ENCODE measurements at regions not wholly inside any gene's neighbourhood (a gene's known extent, or its start where the extent isn't known, plus 50 kb on each side); places are given as distances from the start of the nearest gene placed in this dataset.

DNA sequence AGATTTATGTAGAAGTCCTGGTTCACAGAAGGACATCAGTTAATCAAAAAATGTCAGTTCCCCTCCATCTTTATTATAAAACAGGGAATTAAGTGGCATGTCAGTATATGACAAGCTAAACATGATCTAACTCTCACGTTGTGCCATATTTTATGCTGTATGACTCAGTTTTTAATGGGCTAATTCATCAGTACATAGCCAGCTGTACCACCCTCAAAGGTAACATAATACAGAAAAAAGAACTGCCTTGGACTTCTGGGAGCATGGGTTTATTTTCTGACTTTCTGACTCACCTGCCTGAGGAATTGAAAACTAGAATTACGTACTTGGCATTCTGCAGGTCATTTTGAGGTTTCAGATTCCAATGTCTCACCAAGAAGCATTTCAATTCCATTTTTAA, 135.7 kb downstream of the CMPK2 start:
- intact Hi-C loops (cut with DNase I): no loop called here
- TF ChIP-seq, protein P1, sequence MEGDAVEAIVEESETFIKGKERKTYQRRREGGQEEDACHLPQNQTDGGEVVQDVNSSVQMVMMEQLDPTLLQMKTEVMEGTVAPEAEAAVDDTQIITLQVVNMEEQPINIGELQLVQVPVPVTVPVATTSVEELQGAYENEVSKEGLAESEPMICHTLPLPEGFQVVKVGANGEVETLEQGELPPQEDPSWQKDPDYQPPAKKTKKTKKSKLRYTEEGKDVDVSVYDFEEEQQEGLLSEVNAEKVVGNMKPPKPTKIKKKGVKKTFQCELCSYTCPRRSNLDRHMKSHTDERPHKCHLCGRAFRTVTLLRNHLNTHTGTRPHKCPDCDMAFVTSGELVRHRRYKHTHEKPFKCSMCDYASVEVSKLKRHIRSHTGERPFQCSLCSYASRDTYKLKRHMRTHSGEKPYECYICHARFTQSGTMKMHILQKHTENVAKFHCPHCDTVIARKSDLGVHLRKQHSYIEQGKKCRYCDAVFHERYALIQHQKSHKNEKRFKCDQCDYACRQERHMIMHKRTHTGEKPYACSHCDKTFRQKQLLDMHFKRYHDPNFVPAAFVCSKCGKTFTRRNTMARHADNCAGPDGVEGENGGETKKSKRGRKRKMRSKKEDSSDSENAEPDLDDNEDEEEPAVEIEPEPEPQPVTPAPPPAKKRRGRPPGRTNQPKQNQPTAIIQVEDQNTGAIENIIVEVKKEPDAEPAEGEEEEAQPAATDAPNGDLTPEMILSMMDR (IDR thresholded peaks at IDR 0.05): no peak
- no peak for ATAC-seq
- DNase-seq: no peak
- Histone ChIP-seq H3K4me1 (no peaks in the 10 kb centered on the region), H3K27ac (no peak overlapping the region), H3K27me3 (no peaks in the 10 kb centered on the region), H3K36me3 (no peaks in the 10 kb centered on the region), H3K9me3 (no peaks in the 10 kb centered on the region), H3K4me3 (no peak overlapping the region)

- intact Hi-C loops (cut with DNase I): no loop called here
- ATAC-seq (no peak), DNase-seq (no peak)
- Histone ChIP-seq H3K4me1 (no peaks in the 10 kb centered on the region), H3K4me3 (no peak overlapping the region), H3K27me3 (no peaks in the 10 kb centered on the region), H3K36me3 (no peaks in the 10 kb centered on the region), H3K9me3 (no peaks in the 10 kb centered on the region), H3K27ac (no peak overlapping the region)
- TF ChIP-seq, protein P1 (IDR thresholded peaks at IDR 0.05): no peak
Measured at GRCh38 chr2:6730649-6731532, 134.8 kb downstream of the CMPK2 start.

GRCh38 chr2:6739547-6739946, 126.2 kb downstream of the CMPK2 start:
- Histone ChIP-seq H3K36me3 (no peaks in the 10 kb centered on the region), H3K27ac (no peak overlapping the region), H3K9me3 (no peaks in the 10 kb centered on the region), H3K27me3 (no peaks in the 10 kb centered on the region), H3K4me3 (no peak overlapping the region), H3K4me1 (no peaks in the 10 kb centered on the region)
- ATAC-seq (no peak), DNase-seq (no peak)
- TF ChIP-seq, protein P1 (IDR thresholded peaks at IDR 0.05): no peak
- intact Hi-C loops (cut with DNase I): no loop called here

GRCh38 chr2:6741229-6741628, 124.5 kb downstream of the CMPK2 start:
- ATAC-seq (no peak), DNase-seq (no peak)
- TF ChIP-seq, protein P1 (IDR thresholded peaks at IDR 0.05): no peak
- no peak overlapping the region for H3K4me3 ChIP-seq
- no peaks in the 10 kb centered on the region for H3K9me3 ChIP-seq
- H3K27ac ChIP-seq: no peak overlapping the region
- no peaks in the 10 kb centered on the region for H3K4me1 ChIP-seq
- intact Hi-C loops (cut with DNase I): no loop called here
- no peaks in the 10 kb centered on the region for H3K36me3 ChIP-seq
- no peaks in the 10 kb centered on the region for H3K27me3 ChIP-seq

DNA sequence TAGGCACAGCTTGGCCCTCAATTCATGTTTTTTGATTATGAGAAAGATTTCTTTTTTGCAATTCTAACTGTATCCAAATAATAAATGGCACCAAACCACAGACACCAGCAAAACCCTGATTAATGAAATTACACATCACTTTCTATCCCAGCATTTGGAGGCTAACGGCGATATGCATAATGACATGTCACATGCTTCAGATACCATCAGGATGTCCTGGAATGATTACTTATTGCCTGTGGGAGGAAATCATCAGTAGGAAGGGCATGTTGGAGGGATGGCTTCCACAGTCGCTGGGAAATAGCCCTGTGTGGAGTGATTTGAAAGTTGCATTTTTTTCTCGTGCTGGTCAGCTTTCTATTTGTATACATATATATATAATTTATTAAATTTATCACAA, 121.7 kb downstream of the CMPK2 start:
- ATAC-seq (no peak), DNase-seq (no peak)
- no peak overlapping the region for H3K4me3 ChIP-seq
- H3K27me3 ChIP-seq: no peaks in the 10 kb centered on the region
- H3K9me3 ChIP-seq: no peaks in the 10 kb centered on the region
- intact Hi-C loops (cut with DNase I): no loop called here
- H3K27ac ChIP-seq: no peak overlapping the region
- H3K36me3 ChIP-seq: no peaks in the 10 kb centered on the region
- no peaks in the 10 kb centered on the region for H3K4me1 ChIP-seq
- TF ChIP-seq, protein P1 (IDR thresholded peaks at IDR 0.05): no peak
